HCT116 (cell line): ENCODE measurements at regions not wholly inside any gene's neighbourhood (a gene's known extent, or its start where the extent isn't known, plus 50 kb on each side); places are given as distances from the start of the nearest gene placed in this dataset.

Experiments
- ATAC-seq: fragments of 200-7000 bp; cut with Tn5 transposase; 2 replicates; pipeline ENCODE4 v1.9.1; 2020; ENCODE audit warnings: mild to moderate bottlenecking, moderate library complexity
- BruUV-seq: library from RNA; stranded (reverse); fragments of 400-500 nt; replicated peaks from 2 replicates; lab custom pipeline; 2021; lab: Mats Ljungman, UMichigan
- CTCF ChIA-PET: fragments of 300-600 bp; sonication (Branson Sonifier 250); formaldehyde crosslinking; loops from one replicate; lab custom pipeline; 2021; ENCODE audit warnings: antibody characterized with exemption; lab: Charles Lee
- POLR2A ChIA-PET: fragments of 300-600, 350-600 bp; sonication (Branson Sonifier 250); formaldehyde crosslinking; loops from one replicate; lab custom pipeline; 2021; ENCODE audit warnings: antibody characterized with exemption; lab: Charles Lee
- RAD21 ChIA-PET, 2 experiments: fragments of 300-600 bp; sonication (Branson Sonifier 250); formaldehyde crosslinking; loops; one replicate each; lab custom pipeline; 2023; ENCODE audit warnings: low total read pairs in 2 of 2; ENCODE audit not compliant: uncharacterized antibody in 2 of 2, unreplicated experiment in 2 of 2, low non-redundant PET in 1 of 2; lab: Charles Lee
- DNase-seq: peaks from one replicate; pipeline ENCODE4 v3.0.0-alpha.2; 2010; ENCODE audit warnings: low read depth, low spot score
- H2AFZ ChIP-seq: fragments of 200-600 bp; shearing (Covaris generic), sonication (generic); 2 replicates; pipeline ENCODE4 v1.6.1; 2017; ENCODE audit warnings: low read depth, mixed run types, mixed read lengths, antibody characterized with exemption, low read length; ENCODE audit not compliant: poor library complexity, severe bottlenecking
- H3K27ac ChIP-seq: 2 replicates; pipeline ENCODE4 v1.5.1; 2012; ENCODE audit warnings: low read depth, low read length
- H3K27me3 ChIP-seq: fragments of 200-600 bp; sonication (generic); 2 replicates; pipeline ENCODE4 v1.6.1; 2016; ENCODE audit warnings: mixed run types, low read length, mixed read lengths; ENCODE audit not compliant: insufficient read depth
- H3K36me3 ChIP-seq, 2 experiments: fragments of 200-500 bp in 1 of 2; fragments of 200-600 bp in 1 of 2; sonication (Bioruptor generic) in 1 of 2; sonication (generic) in 1 of 2; 2 replicates each; pipeline versions ENCODE4 v1.5.1 to v1.6.1; 2014 to 2016; ENCODE audit warnings: low read length in 2 of 2, inconsistent platforms in 1 of 2, mixed read lengths in 1 of 2, mixed run types in 1 of 2; ENCODE audit not compliant: insufficient read depth in 2 of 2, control insufficient read depth in 1 of 2
- H3K4me1 ChIP-seq, 2 experiments: fragments of 200-600 bp in 1 of 2; sonication (generic) in 1 of 2; 2 replicates each; pipeline versions ENCODE4 v1.5.1 to v1.6.1; 2012 to 2017; ENCODE audit warnings: low read length in 2 of 2, inconsistent platforms in 1 of 2, mild to moderate bottlenecking in 1 of 2, mixed read lengths in 1 of 2, mixed run types in 1 of 2, moderate library complexity in 1 of 2; ENCODE audit not compliant: insufficient read depth in 2 of 2, control insufficient read depth in 1 of 2
- H3K4me2 ChIP-seq: fragments of 200-600 bp; sonication (generic); 2 replicates; pipeline ENCODE4 v1.6.1; 2017; ENCODE audit warnings: mixed run types, low read length, mixed read lengths
- H3K4me3 ChIP-seq, 2 experiments: fragments of 200-600 bp in 1 of 2; sonication (generic) in 1 of 2; replicated peaks in 1 of 2; 2 replicates each; pipeline ENCODE4 v1.5.1; 2011 to 2016; ENCODE audit warnings: low read length in 2 of 2, control low read depth in 1 of 2, low read depth in 1 of 2, mild to moderate bottlenecking in 1 of 2, mixed read lengths in 1 of 2, mixed run types in 1 of 2
- H3K79me2 ChIP-seq: fragments of 200-600 bp; sonication (generic); 2 replicates; pipeline ENCODE4 v1.6.1; 2017; ENCODE audit warnings: mild to moderate bottlenecking, mixed run types, low read length, moderate library complexity, mixed read lengths; ENCODE audit not compliant: insufficient read depth
- H3K9ac ChIP-seq: fragments of 200-600 bp; sonication (generic); 2 replicates; pipeline ENCODE4 v1.6.1; 2016; ENCODE audit warnings: low read length, mixed read lengths
- H3K9me2 ChIP-seq: fragments of 200-600 bp; sonication (generic), shearing (Covaris generic); 2 replicates; pipeline ENCODE4 v1.6.1; 2017; ENCODE audit warnings: mixed run types, mild to moderate bottlenecking, moderate library complexity; ENCODE audit not compliant: insufficient read depth
- H3K9me3 ChIP-seq, 2 experiments: fragments of 200-500 bp in 1 of 2; fragments of 200-600 bp in 1 of 2; sonication (Bioruptor generic) in 1 of 2; sonication (generic) in 1 of 2; 2 replicates each; pipeline ENCODE4 v1.6.1; 2014 to 2017; ENCODE audit warnings: low read length in 2 of 2, mixed read lengths in 2 of 2, inconsistent platforms in 1 of 2, low read depth in 1 of 2, mild to moderate bottlenecking in 1 of 2, mixed run types in 1 of 2, moderate library complexity in 1 of 2; ENCODE audit not compliant: control insufficient read depth in 1 of 2, insufficient read depth in 1 of 2
- H4K20me1 ChIP-seq: fragments of 200-600 bp; sonication (generic), shearing (Covaris generic); 2 replicates; pipeline ENCODE4 v1.6.1; 2017; ENCODE audit warnings: mixed run types, mild to moderate bottlenecking, moderate library complexity; ENCODE audit not compliant: insufficient read depth
- CBX3 ChIP-seq: IDR thresholded peaks from 2 replicates; pipeline ENCODE4 v1.6.1; 2012; ENCODE audit warnings: low read depth
- ELF1 ChIP-seq: IDR thresholded peaks from 2 replicates; pipeline ENCODE4 v1.6.1; 2012; ENCODE audit warnings: low read depth, borderline replicate concordance
- POLR2A ChIP-seq: IDR thresholded peaks from 2 replicates; pipeline ENCODE4 v1.7.0; 2011; ENCODE audit warnings: borderline replicate concordance; ENCODE audit not compliant: insufficient read depth, insufficient read length; ENCODE audit errors: extremely low read depth
- ZNF274 ChIP-seq: fragments of 200-500 bp; sonication (Bioruptor generic); IDR thresholded peaks from 2 replicates; pipeline ENCODE4 v1.6.1; 2014; ENCODE audit warnings: mild to moderate bottlenecking, low read depth, low read length, inconsistent platforms
- intact Hi-C: fragments of 100-400 bp; cut with micrococcal nuclease; formaldehyde crosslinking; loops from 2 replicates; pipeline ENCODE4 v1.10.0; 2022
- TF ChIP-seq, protein P1 (sequence below), 3 experiments: fragments of 200-600 bp in 1 of 3; sonication (generic) in 1 of 3; IDR thresholded peaks in 2 of 3; conservative IDR thresholded peaks in 1 of 3; 2 replicates each; pipeline ENCODE4 v1.5.1; 2012 to 2017; ENCODE audit warnings: low read depth in 2 of 3, low read length in 2 of 3, antibody characterized with exemption in 1 of 3, borderline replicate concordance in 1 of 3, control low read depth in 1 of 3, mild to moderate bottlenecking in 1 of 3, mixed read lengths in 1 of 3, mixed run types in 1 of 3, moderate library complexity in 1 of 3; ENCODE audit not compliant: insufficient read depth in 1 of 3

GRCh38 chr2:239639421-239640185 is 238.8 kb upstream of the HDAC4 start (continued):
- TF ChIP-seq, protein P1, sequence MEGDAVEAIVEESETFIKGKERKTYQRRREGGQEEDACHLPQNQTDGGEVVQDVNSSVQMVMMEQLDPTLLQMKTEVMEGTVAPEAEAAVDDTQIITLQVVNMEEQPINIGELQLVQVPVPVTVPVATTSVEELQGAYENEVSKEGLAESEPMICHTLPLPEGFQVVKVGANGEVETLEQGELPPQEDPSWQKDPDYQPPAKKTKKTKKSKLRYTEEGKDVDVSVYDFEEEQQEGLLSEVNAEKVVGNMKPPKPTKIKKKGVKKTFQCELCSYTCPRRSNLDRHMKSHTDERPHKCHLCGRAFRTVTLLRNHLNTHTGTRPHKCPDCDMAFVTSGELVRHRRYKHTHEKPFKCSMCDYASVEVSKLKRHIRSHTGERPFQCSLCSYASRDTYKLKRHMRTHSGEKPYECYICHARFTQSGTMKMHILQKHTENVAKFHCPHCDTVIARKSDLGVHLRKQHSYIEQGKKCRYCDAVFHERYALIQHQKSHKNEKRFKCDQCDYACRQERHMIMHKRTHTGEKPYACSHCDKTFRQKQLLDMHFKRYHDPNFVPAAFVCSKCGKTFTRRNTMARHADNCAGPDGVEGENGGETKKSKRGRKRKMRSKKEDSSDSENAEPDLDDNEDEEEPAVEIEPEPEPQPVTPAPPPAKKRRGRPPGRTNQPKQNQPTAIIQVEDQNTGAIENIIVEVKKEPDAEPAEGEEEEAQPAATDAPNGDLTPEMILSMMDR (IDR thresholded peaks at IDR 0.05 in 2 of 3, conservative IDR thresholded peaks at IDR 0.05 in 1 of 3; ENCODE audit: borderline replicate concordance in 1 of 3, insufficient read depth in 1 of 3, low read depth in 2 of 3, low read length in 2 of 3): no peak
- TF ChIP-seq POLR2A (no peak), CBX3 (no peak)

GRCh38 chr2:239638376-239638775 is 237.6 kb upstream of the HDAC4 start:
- no peak overlapping the region for H2AFZ ChIP-seq
- CTCF ChIA-PET: no interaction called here
- no peaks in the 10 kb centered on the region for H3K9me2 ChIP-seq
- POLR2A ChIA-PET: no interaction called here
- H3K9me3 ChIP-seq: peaks cover 0 to under 1% of the 10 kb centered on the region in 2 experiments; a peak in 1 of 4 replicates
- ATAC-seq (no peak), DNase-seq (no peak)
- H3K4me2 ChIP-seq: no peak overlapping the region
- H3K4me1 ChIP-seq: no peaks in the 10 kb centered on the region
- intact Hi-C loops: no loop called here
- H3K79me2 ChIP-seq: no peaks in the 10 kb centered on the region
- RAD21 ChIA-PET: no interaction called here
- H4K20me1 ChIP-seq: no peaks in the 10 kb centered on the region
- no peak for TF ChIP-seq ZNF274
- TF ChIP-seq ELF1: no peak
- no TSS peak for BruUV-seq
- no peak overlapping the region for H3K27ac ChIP-seq
- H3K9ac ChIP-seq: no peak overlapping the region
- H3K4me3 ChIP-seq: no peak overlapping the region
- no peaks in the 10 kb centered on the region for H3K27me3 ChIP-seq
- no peaks in the 10 kb centered on the region for H3K36me3 ChIP-seq
